ENCODE measurements at regions not wholly inside any gene's neighbourhood (a gene's known extent, or its start where the extent isn't known, plus 50 kb on each side); places are given as distances from the start of the nearest gene placed in this dataset.
A peak's percentile ranks its signal among the peaks of the same experiment; 100 is the strongest.

- WGBS, 2 donors (ENCODE audit: low coverage in 1 of 2), result 76% methylated on average over 9 of the region's 9 CpGs; no CpG with 5 or more reads in 1 of the 2 donors
- Histone ChIP-seq H3K4me1 (peaks cover 0 to 7% (median 0%) of the 10 kb centered on the region in 3 donors), H3K27me3 (no peaks in the 10 kb centered on the region), H3K27ac (peak overlapping the region in 2 of 4 donors; percentile 60 to 71), H3K4me3 (no peak overlapping the region), H3K36me3 (no peaks in the 10 kb centered on the region), H3K9me3 (no peaks in the 10 kb centered on the region)
- ATAC-seq, result no peak
- no peak for TF ChIP-seq POLR2AphosphoS5 (IDR thresholded peaks at IDR 0.05)
- TF ChIP-seq EP300 (IDR thresholded peaks at IDR 0.05), result no peak
- TF ChIP-seq POLR2A (IDR thresholded peaks at IDR 0.05), result no peak
Observed at GRCh38 chr20:50438986-50439407, 71.2 kb upstream of the PTPN1 start.

- Histone ChIP-seq H3K9me3 (no peaks in the 10 kb centered on the region), H3K4me1 (peaks cover 0 to 7% (median 0%) of the 10 kb centered on the region in 3 donors), H3K4me3 (no peak overlapping the region), H3K27me3 (no peaks in the 10 kb centered on the region), H3K36me3 (no peaks in the 10 kb centered on the region), H3K27ac (peak overlapping the region in 2 of 4 donors; percentile 64 to 71)
- ATAC-seq, result no peak
- TF ChIP-seq POLR2A (IDR thresholded peaks at IDR 0.05) (no peak), CTCF (IDR thresholded peaks at IDR 0.05) (no peak), POLR2AphosphoS5 (IDR thresholded peaks at IDR 0.05) (no peak), EP300 (IDR thresholded peaks at IDR 0.05) (no peak)
- WGBS, 2 donors (ENCODE audit: low coverage in 1 of 2), result 91 to 100% methylated on average over 2 to 3 of the region's 7 CpGs
Observed at GRCh38 chr20:50439539-50440453, 70.4 kb upstream of the PTPN1 start.

- Histone ChIP-seq H3K36me3 (no peaks in the 10 kb centered on the region), H3K27ac (peak overlapping the region in 1 of 4 donors; percentile 71), H3K9me3 (no peaks in the 10 kb centered on the region), H3K27me3 (no peaks in the 10 kb centered on the region), H3K4me1 (peaks cover 0 to 7% (median 0%) of the 10 kb centered on the region in 3 donors), H3K4me3 (no peak overlapping the region)
- WGBS, 2 donors (ENCODE audit: low coverage in 1 of 2), result 54 to 62% methylated on average over 4 of the region's 4 CpGs
- TF ChIP-seq POLR2A (IDR thresholded peaks at IDR 0.05) (no peak), EP300 (IDR thresholded peaks at IDR 0.05) (no peak), CTCF (IDR thresholded peaks at IDR 0.05) (no peak), POLR2AphosphoS5 (IDR thresholded peaks at IDR 0.05) (no peak)
- ATAC-seq, result no peak
Observed at GRCh38 chr20:50442512-50442911, 67.7 kb upstream of the PTPN1 start.

GRCh38 chr20:50445354-50446151 lies 64.6 kb upstream of the PTPN1 start:
- ATAC-seq, result no peak
- TF ChIP-seq EP300 (IDR thresholded peaks at IDR 0.05) (no peak), POLR2A (IDR thresholded peaks at IDR 0.05) (no peak), POLR2AphosphoS5 (IDR thresholded peaks at IDR 0.05) (no peak), CTCF (IDR thresholded peaks at IDR 0.05) (no peak)
- WGBS, 2 donors (ENCODE audit: low coverage in 1 of 2), result 84 to 89% methylated on average over 12 to 13 of the region's 13 CpGs
- Histone ChIP-seq H3K27me3 (no peaks in the 10 kb centered on the region), H3K4me1 (peaks cover 0 to 9% (median 0%) of the 10 kb centered on the region in 3 donors), H3K27ac (no peak overlapping the region), H3K4me3 (no peak overlapping the region), H3K9me3 (no peaks in the 10 kb centered on the region), H3K36me3 (no peaks in the 10 kb centered on the region)

- H3K27ac ChIP-seq, result no peak overlapping the region
Observed at GRCh38 chr20:50446351-50447101, 63.7 kb upstream of the PTPN1 start.

More at GRCh38 chr20:50446351-50447101, 63.7 kb upstream of the PTPN1 start:
- Histone ChIP-seq H3K9me3 (no peaks in the 10 kb centered on the region), H3K36me3 (no peaks in the 10 kb centered on the region), H3K4me1 (peaks cover 0 to 14% (median 9%) of the 10 kb centered on the region in 3 donors), H3K4me3 (no peak overlapping the region), H3K27me3 (no peaks in the 10 kb centered on the region)
- WGBS, 2 donors (ENCODE audit: low coverage in 1 of 2), result 81 to 87% methylated on average over 5 to 8 of the region's 16 CpGs
- ATAC-seq, result no peak
- TF ChIP-seq EP300 (IDR thresholded peaks at IDR 0.05), result no peak
- TF ChIP-seq POLR2A (IDR thresholded peaks at IDR 0.05), result no peak
- no peak for TF ChIP-seq CTCF (IDR thresholded peaks at IDR 0.05)
- no peak for TF ChIP-seq POLR2AphosphoS5 (IDR thresholded peaks at IDR 0.05)

All from gastroesophageal sphincter (tissue), 4 donors.